ENCODE measurements at regions not wholly inside any gene's neighbourhood (a gene's known extent, or its start where the extent isn't known, plus 50 kb on each side); places are given as distances from the start of the nearest gene placed in this dataset.

GRCh38 chr2:144049137-144049536 lies 470.8 kb downstream of the ZEB2 start:
- no peaks in the 10 kb centered on the region for H3K4me1 ChIP-seq
- H3K9me3 ChIP-seq, result no peaks in the 10 kb centered on the region
- TF ChIP-seq CTCF (IDR thresholded peaks at IDR 0.05), result no peak
- no peak for TF ChIP-seq EP300 (IDR thresholded peaks at IDR 0.05)
- no peak for TF ChIP-seq POLR2A (IDR thresholded peaks at IDR 0.05)
- TF ChIP-seq POLR2AphosphoS5 (IDR thresholded peaks at IDR 0.05), result no peak
- no peaks in the 10 kb centered on the region for H3K27me3 ChIP-seq
- H3K36me3 ChIP-seq, result no peaks in the 10 kb centered on the region
- no peak overlapping the region for H3K27ac ChIP-seq
- H3K4me3 ChIP-seq, result no peak overlapping the region
- no peak for DNase-seq
- intact Hi-C loops (cut with DNase I; ENCODE audit: low total_unique reads), result no loop called here
- 39 to 74% (median 56%) methylated on average over 3 of the region's 3 CpGs for WGBS, 5 donors

- H3K9me3 ChIP-seq, result no peaks in the 10 kb centered on the region
- H3K27me3 ChIP-seq, result no peaks in the 10 kb centered on the region
- WGBS, 5 donors, result 94 to 98% (median 95%) methylated on average over 4 of the region's 4 CpGs
- H3K4me3 ChIP-seq, result no peak overlapping the region
- DNase-seq, result no peak
- intact Hi-C loops (cut with DNase I; ENCODE audit: low total_unique reads), result no loop called here
- H3K27ac ChIP-seq, result no peak overlapping the region
- no peaks in the 10 kb centered on the region for H3K4me1 ChIP-seq
- TF ChIP-seq POLR2AphosphoS5 (IDR thresholded peaks at IDR 0.05) (no peak), CTCF (IDR thresholded peaks at IDR 0.05) (no peak), POLR2A (IDR thresholded peaks at IDR 0.05) (no peak), EP300 (IDR thresholded peaks at IDR 0.05) (no peak)
- H3K36me3 ChIP-seq, result no peaks in the 10 kb centered on the region
Measured at GRCh38 chr2:144048631-144049060, 471.3 kb downstream of the ZEB2 start.

GRCh38 chr2:144042751-144043150 lies 477.2 kb downstream of the ZEB2 start:
- no peak overlapping the region for H3K27ac ChIP-seq
- WGBS, 5 donors, result 93 to 97% (median 95%) methylated on average over 2 of the region's 2 CpGs
- intact Hi-C loops (cut with DNase I; ENCODE audit: low total_unique reads), result no loop called here
- no peak overlapping the region for H3K4me3 ChIP-seq
- no peaks in the 10 kb centered on the region for H3K4me1 ChIP-seq
- H3K27me3 ChIP-seq, result no peaks in the 10 kb centered on the region
- no peak for DNase-seq
- no peaks in the 10 kb centered on the region for H3K9me3 ChIP-seq
- no peaks in the 10 kb centered on the region for H3K36me3 ChIP-seq
- no peak for TF ChIP-seq EP300 (IDR thresholded peaks at IDR 0.05)
- TF ChIP-seq POLR2AphosphoS5 (IDR thresholded peaks at IDR 0.05), result no peak
- no peak for TF ChIP-seq POLR2A (IDR thresholded peaks at IDR 0.05)
- TF ChIP-seq CTCF (IDR thresholded peaks at IDR 0.05), result no peak

GRCh38 chr2:144041612-144042011 lies 478.3 kb downstream of the ZEB2 start:
- DNase-seq, result no peak
- no peaks in the 10 kb centered on the region for H3K27me3 ChIP-seq
- no peaks in the 10 kb centered on the region for H3K36me3 ChIP-seq
- intact Hi-C loops (cut with DNase I; ENCODE audit: low total_unique reads), result no loop called here
- WGBS, 5 donors, result 94 to 100% (median 100%) methylated on average over 1 of the region's 1 CpG
- TF ChIP-seq CTCF (IDR thresholded peaks at IDR 0.05) (no peak), POLR2AphosphoS5 (IDR thresholded peaks at IDR 0.05) (no peak), POLR2A (IDR thresholded peaks at IDR 0.05) (no peak), EP300 (IDR thresholded peaks at IDR 0.05) (no peak)
- no peak overlapping the region for H3K4me3 ChIP-seq
- H3K27ac ChIP-seq, result no peak overlapping the region
- no peaks in the 10 kb centered on the region for H3K9me3 ChIP-seq
- no peaks in the 10 kb centered on the region for H3K4me1 ChIP-seq
